ENCODE measurements at regions not wholly inside any gene's neighbourhood (a gene's known extent, or its start where the extent isn't known, plus 50 kb on each side); places are given as distances from the start of the nearest gene placed in this dataset.
A peak's percentile ranks its signal among the peaks of the same experiment; 100 is the strongest.

- DNase-seq (ENCODE audit: low read depth in 2 of 2) = no peak
Observed at GRCh38 chr20:40320517-40321011, 368.5 kb downstream of the MAFB start.

- no peak for DNase-seq (ENCODE audit: low read depth in 2 of 2)
Observed at GRCh38 chr20:40319741-40320516, 369.1 kb downstream of the MAFB start.

- DNase-seq (ENCODE audit: low read depth in 2 of 2) = no peak
Observed at GRCh38 chr20:40319056-40319455, 370.0 kb downstream of the MAFB start.

- DNase-seq (ENCODE audit: low read depth in 2 of 2) = no peak
Observed at GRCh38 chr20:40317156-40317790, 371.8 kb downstream of the MAFB start.

GRCh38 chr20:40314278-40314677 is 374.8 kb downstream of the MAFB start:
- peak in 1 of 2 donors; percentile 76 for DNase-seq (ENCODE audit: low read depth in 2 of 2)

- no peak for DNase-seq (ENCODE audit: low read depth in 2 of 2)
Observed at GRCh38 chr20:40313730-40314129, 375.3 kb downstream of the MAFB start.

GRCh38 chr20:40309731-40310130 is 379.3 kb downstream of the MAFB start:
- peak in 1 of 2 donors; percentile 10 for DNase-seq (ENCODE audit: low read depth in 2 of 2)

- no peak for DNase-seq (ENCODE audit: low read depth in 2 of 2)
Observed at GRCh38 chr20:40307997-40308396, 381.0 kb downstream of the MAFB start.

GRCh38 chr20:40307268-40307667 is 381.8 kb downstream of the MAFB start:
- no peak for DNase-seq (ENCODE audit: low read depth in 2 of 2)

- DNase-seq (ENCODE audit: low read depth in 2 of 2) = no peak
Observed at GRCh38 chr20:40305303-40305702, 383.7 kb downstream of the MAFB start.

GRCh38 chr20:40304119-40304613 is 384.9 kb downstream of the MAFB start:
- no peak for DNase-seq (ENCODE audit: low read depth in 2 of 2)

- DNase-seq (ENCODE audit: low read depth in 2 of 2) = peak; percentile 36 to 95
Observed at GRCh38 chr20:40294747-40295146, 394.3 kb downstream of the MAFB start.

GRCh38 chr20:40294175-40294574 is 394.9 kb downstream of the MAFB start:
- DNase-seq (ENCODE audit: low read depth in 2 of 2) = no peak

GRCh38 chr20:40293740-40294139 is 395.3 kb downstream of the MAFB start:
- DNase-seq (ENCODE audit: low read depth in 2 of 2) = peak in 1 of 2 donors; percentile 90

- no peak for DNase-seq (ENCODE audit: low read depth in 2 of 2)
Observed at GRCh38 chr20:40291493-40292135, 397.4 kb downstream of the MAFB start.

GRCh38 chr20:40287683-40288082 is 401.4 kb downstream of the MAFB start:
- DNase-seq (ENCODE audit: low read depth in 2 of 2) = no peak

GRCh38 chr20:40286975-40287531 is 402.0 kb downstream of the MAFB start:
- DNase-seq (ENCODE audit: low read depth in 2 of 2) = peak in 1 of 2 donors; percentile 49

- DNase-seq (ENCODE audit: low read depth in 2 of 2) = no peak
Observed at GRCh38 chr20:40284611-40285010, 404.4 kb downstream of the MAFB start.

GRCh38 chr20:40283689-40284088 is 405.3 kb downstream of the MAFB start:
- DNase-seq (ENCODE audit: low read depth in 2 of 2) = no peak

- no peak for DNase-seq (ENCODE audit: low read depth in 2 of 2)
Observed at GRCh38 chr20:40282941-40283340, 406.1 kb downstream of the MAFB start.

GRCh38 chr20:40282541-40282940 is 406.5 kb downstream of the MAFB start:
- no peak for DNase-seq (ENCODE audit: low read depth in 2 of 2)

- no peak for DNase-seq (ENCODE audit: low read depth in 2 of 2)
Observed at GRCh38 chr20:40280616-40281015, 408.4 kb downstream of the MAFB start.

Data from lung microvascular endothelial cell (primary cell).